ENCODE measurements at regions not wholly inside any gene's neighbourhood (a gene's known extent, or its start where the extent isn't known, plus 50 kb on each side); places are given as distances from the start of the nearest gene placed in this dataset.
"Not testable (repeated sequence)": the region's sequence is repeated elsewhere in the genome, so short reads cannot be mapped to it uniquely, and the experiment has no call there.

- DNase-seq = no peak
- POLR2A ChIA-PET = no interaction called here
- Mint-ChIP-seq H3K9me3 (peaks cover 0 to 15% (median 8%) of the 10 kb centered on the region in 9 donors), H3K27ac (no peak overlapping the region), H3K4me3 (no peak overlapping the region), H3K36me3 (peaks cover 0 to 8% (median 0%) of the 10 kb centered on the region in 3 donors), H3K4me1 (no peaks in the 10 kb centered on the region), H3K27me3 (peaks cover 0 to 2% (median 0%) of the 10 kb centered on the region in 5 donors)
- ATAC-seq = no peak
Observed at GRCh38 chr5:125673359-125673950, 749.8 kb upstream of the GRAMD2B start.

- DNase-seq = no peak
- no peak for ATAC-seq
- peaks cover 0 to 8% (median 0%) of the 10 kb centered on the region in 3 donors for H3K36me3 Mint-ChIP-seq
- H3K9me3 Mint-ChIP-seq = peaks cover 1 to 16% (median 10%) of the 10 kb centered on the region in 9 donors
- no peak overlapping the region for H3K4me3 Mint-ChIP-seq
- no peaks in the 10 kb centered on the region for H3K4me1 Mint-ChIP-seq
- H3K27ac Mint-ChIP-seq = no peak overlapping the region
- no peaks in the 10 kb centered on the region for H3K27me3 Mint-ChIP-seq
- POLR2A ChIA-PET = no interaction called here
Observed at GRCh38 chr5:125679522-125679921, 743.7 kb upstream of the GRAMD2B start.

GRCh38 chr5:125683669-125684068 is 739.5 kb upstream of the GRAMD2B start:
- Mint-ChIP-seq H3K36me3 (no peaks in the 10 kb centered on the region), H3K27me3 (no peaks in the 10 kb centered on the region), H3K27ac (no peak overlapping the region), H3K9me3 (peaks cover 0 to 19% (median 7%) of the 10 kb centered on the region in 9 donors), H3K4me1 (no peaks in the 10 kb centered on the region), H3K4me3 (no peak overlapping the region)
- ATAC-seq (no peak), DNase-seq (no peak)
- POLR2A ChIA-PET = no interaction called here

GRCh38 chr5:125685771-125686170 is 737.4 kb upstream of the GRAMD2B start:
- no peak overlapping the region for H3K27ac Mint-ChIP-seq
- H3K9me3 Mint-ChIP-seq = peaks cover 0 to 26% (median 6%) of the 10 kb centered on the region in 9 donors
- H3K4me3 Mint-ChIP-seq = no peak overlapping the region
- no peaks in the 10 kb centered on the region for H3K4me1 Mint-ChIP-seq
- no peaks in the 10 kb centered on the region for H3K36me3 Mint-ChIP-seq
- DNase-seq = no peak
- no peaks in the 10 kb centered on the region for H3K27me3 Mint-ChIP-seq
- POLR2A ChIA-PET = no interaction called here
- no peak for ATAC-seq

- H3K4me1 Mint-ChIP-seq, POLR2A ChIA-PET, H3K4me3 Mint-ChIP-seq, ATAC-seq, H3K27ac Mint-ChIP-seq, DNase-seq, H3K27me3 Mint-ChIP-seq, H3K36me3 Mint-ChIP-seq: not testable (repeated sequence)
- peaks cover 0 to 23% (median 6%) of the 10 kb centered on the region in 9 donors for H3K9me3 Mint-ChIP-seq
Observed at GRCh38 chr5:125691738-125692530, 731.3 kb upstream of the GRAMD2B start.

- Mint-ChIP-seq H3K4me3 (no peak overlapping the region), H3K36me3 (no peaks in the 10 kb centered on the region), H3K9me3 (peaks cover 0 to 16% (median 6%) of the 10 kb centered on the region in 9 donors), H3K27me3 (peaks cover 0 to 1% (median 0%) of the 10 kb centered on the region in 5 donors), H3K27ac (no peak overlapping the region), H3K4me1 (no peaks in the 10 kb centered on the region)
- ATAC-seq (no peak), DNase-seq (no peak)
- POLR2A ChIA-PET = no interaction called here
Observed at GRCh38 chr5:125695996-125696655, 727.1 kb upstream of the GRAMD2B start.

GRCh38 chr5:125696762-125697161 is 726.4 kb upstream of the GRAMD2B start:
- no peak for DNase-seq
- Mint-ChIP-seq H3K36me3 (no peaks in the 10 kb centered on the region), H3K9me3 (peaks cover 0 to 13% (median 6%) of the 10 kb centered on the region in 9 donors), H3K4me1 (no peaks in the 10 kb centered on the region), H3K27me3 (peaks cover 0 to 1% (median 0%) of the 10 kb centered on the region in 5 donors), H3K27ac (no peak overlapping the region), H3K4me3 (no peak overlapping the region)
- POLR2A ChIA-PET = no interaction called here
- no peak for ATAC-seq

- H3K27ac Mint-ChIP-seq = no peak overlapping the region
- no peaks in the 10 kb centered on the region for H3K36me3 Mint-ChIP-seq
- ATAC-seq (no peak), DNase-seq (no peak)
- peaks cover 0 to 1% (median 0%) of the 10 kb centered on the region in 5 donors for H3K27me3 Mint-ChIP-seq
- POLR2A ChIA-PET = no interaction called here
- no peak overlapping the region for H3K4me3 Mint-ChIP-seq
- H3K4me1 Mint-ChIP-seq = no peaks in the 10 kb centered on the region
- H3K9me3 Mint-ChIP-seq = peaks cover 0 to 10% (median 2%) of the 10 kb centered on the region in 9 donors
Observed at GRCh38 chr5:125698420-125698819, 724.8 kb upstream of the GRAMD2B start.

- Mint-ChIP-seq H3K27ac (no peak overlapping the region), H3K27me3 (peaks cover 0 to 1% (median 0%) of the 10 kb centered on the region in 5 donors), H3K36me3 (peaks cover 0 to 8% (median 0%) of the 10 kb centered on the region in 3 donors), H3K4me1 (no peaks in the 10 kb centered on the region), H3K4me3 (no peak overlapping the region), H3K9me3 (peaks cover 4 to 25% (median 13%) of the 10 kb centered on the region in 9 donors)
- no peak for DNase-seq
- POLR2A ChIA-PET = no interaction called here
- ATAC-seq = no peak
Observed at GRCh38 chr5:125699860-125700259, 723.3 kb upstream of the GRAMD2B start.

GRCh38 chr5:125700380-125700861 is 722.8 kb upstream of the GRAMD2B start:
- H3K4me1 Mint-ChIP-seq = no peaks in the 10 kb centered on the region
- H3K36me3 Mint-ChIP-seq = peaks cover 0 to 8% (median 0%) of the 10 kb centered on the region in 3 donors
- POLR2A ChIA-PET = no interaction called here
- DNase-seq (no peak), ATAC-seq (no peak)
- H3K4me3 Mint-ChIP-seq = no peak overlapping the region
- H3K27me3 Mint-ChIP-seq = peaks cover 0 to 1% (median 0%) of the 10 kb centered on the region in 5 donors
- H3K27ac Mint-ChIP-seq = no peak overlapping the region
- peaks cover 4 to 27% (median 14%) of the 10 kb centered on the region in 9 donors for H3K9me3 Mint-ChIP-seq

- Mint-ChIP-seq H3K27me3 (no peaks in the 10 kb centered on the region), H3K4me1 (no peaks in the 10 kb centered on the region), H3K4me3 (no peak overlapping the region), H3K27ac (no peak overlapping the region), H3K9me3 (peaks cover 10 to 30% (median 15%) of the 10 kb centered on the region in 9 donors), H3K36me3 (peaks cover 0 to 8% (median 0%) of the 10 kb centered on the region in 3 donors)
- ATAC-seq (no peak), DNase-seq (no peak)
- POLR2A ChIA-PET = no interaction called here
Observed at GRCh38 chr5:125703616-125704015, 719.6 kb upstream of the GRAMD2B start.

- peaks cover 14 to 43% (median 15%) of the 10 kb centered on the region in 9 donors for H3K9me3 Mint-ChIP-seq
- no peaks in the 10 kb centered on the region for H3K27me3 Mint-ChIP-seq
- no peak overlapping the region for H3K4me3 Mint-ChIP-seq
- peaks cover 0 to 8% (median 0%) of the 10 kb centered on the region in 3 donors for H3K36me3 Mint-ChIP-seq
- POLR2A ChIA-PET = no interaction called here
- ATAC-seq (no peak), DNase-seq (no peak)
- H3K27ac Mint-ChIP-seq = no peak overlapping the region
- H3K4me1 Mint-ChIP-seq = no peaks in the 10 kb centered on the region
Observed at GRCh38 chr5:125704888-125705287, 718.3 kb upstream of the GRAMD2B start.

- no peaks in the 10 kb centered on the region for H3K4me1 Mint-ChIP-seq
- peaks cover 11 to 44% (median 16%) of the 10 kb centered on the region in 9 donors for H3K9me3 Mint-ChIP-seq
- DNase-seq = no peak
- no peaks in the 10 kb centered on the region for H3K27me3 Mint-ChIP-seq
- no peak for ATAC-seq
- peaks cover 0 to 8% (median 0%) of the 10 kb centered on the region in 3 donors for H3K36me3 Mint-ChIP-seq
- no peak overlapping the region for H3K4me3 Mint-ChIP-seq
- no peak overlapping the region for H3K27ac Mint-ChIP-seq
- POLR2A ChIA-PET = no interaction called here
Observed at GRCh38 chr5:125708583-125708982, 714.6 kb upstream of the GRAMD2B start.
